Right lobe of liver (tissue), 4 donors: ENCODE measurements at regions not wholly inside any gene's neighbourhood (a gene's known extent, or its start where the extent isn't known, plus 50 kb on each side); places are given as distances from the start of the nearest gene placed in this dataset.

Experiments
- POLR2A ChIP-seq: fragments of 450-650 bp; IDR thresholded peaks from one replicate; pipeline ENCODE4 v1.6.1; 2017; ENCODE audit warnings: antibody characterized with exemption, mild to moderate bottlenecking
- TF ChIP-seq, protein P1 (sequence below), 4 donors: fragments of 200-600 bp in 3 of 4; fragments of 450-650 bp in 1 of 4; IDR thresholded peaks; one replicate each; pipeline versions ENCODE4 v1.5.1 to v1.8.0; 2016 to 2022; ENCODE audit warnings: antibody characterized with exemption in 4 of 4, mild to moderate bottlenecking in 2 of 4
- donor health status: DM: no; HTN: no; CAD: no.
- donor health status: DM: no; HTN: no; CAD: no.
- donor health status: DM: no; HTN: yes; CAD: no.

DNA sequence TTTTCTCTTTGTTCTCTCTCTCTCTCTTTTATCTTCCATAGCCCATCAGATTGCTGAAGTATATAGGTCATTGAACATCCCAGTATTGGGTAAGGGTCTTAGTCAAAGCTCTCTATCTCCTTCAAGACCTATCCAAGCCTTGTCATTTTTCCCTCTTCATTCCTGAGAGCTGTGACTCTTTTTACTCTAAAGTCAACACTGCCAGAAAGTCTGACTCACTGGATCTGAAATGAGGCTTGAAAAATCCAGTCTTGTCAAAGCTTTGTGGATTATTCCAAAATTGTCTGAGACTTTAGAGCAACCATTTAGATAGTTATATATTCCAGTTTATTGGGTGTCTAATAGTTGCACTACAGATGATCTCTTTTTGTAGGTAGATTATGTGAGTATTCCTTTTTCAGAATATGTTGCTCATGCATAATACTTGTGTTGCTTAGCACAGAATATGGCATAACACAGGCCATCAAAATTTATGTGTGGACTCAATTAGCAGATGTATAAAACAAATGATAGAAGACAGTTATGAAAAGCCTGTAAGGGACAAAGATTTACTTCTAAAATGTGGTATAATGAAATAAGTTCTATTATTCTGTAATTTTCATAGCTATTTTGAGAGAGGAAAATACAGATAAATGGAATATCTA is 389.3 kb upstream of the PCDH9 start:
- TF ChIP-seq, protein P1, sequence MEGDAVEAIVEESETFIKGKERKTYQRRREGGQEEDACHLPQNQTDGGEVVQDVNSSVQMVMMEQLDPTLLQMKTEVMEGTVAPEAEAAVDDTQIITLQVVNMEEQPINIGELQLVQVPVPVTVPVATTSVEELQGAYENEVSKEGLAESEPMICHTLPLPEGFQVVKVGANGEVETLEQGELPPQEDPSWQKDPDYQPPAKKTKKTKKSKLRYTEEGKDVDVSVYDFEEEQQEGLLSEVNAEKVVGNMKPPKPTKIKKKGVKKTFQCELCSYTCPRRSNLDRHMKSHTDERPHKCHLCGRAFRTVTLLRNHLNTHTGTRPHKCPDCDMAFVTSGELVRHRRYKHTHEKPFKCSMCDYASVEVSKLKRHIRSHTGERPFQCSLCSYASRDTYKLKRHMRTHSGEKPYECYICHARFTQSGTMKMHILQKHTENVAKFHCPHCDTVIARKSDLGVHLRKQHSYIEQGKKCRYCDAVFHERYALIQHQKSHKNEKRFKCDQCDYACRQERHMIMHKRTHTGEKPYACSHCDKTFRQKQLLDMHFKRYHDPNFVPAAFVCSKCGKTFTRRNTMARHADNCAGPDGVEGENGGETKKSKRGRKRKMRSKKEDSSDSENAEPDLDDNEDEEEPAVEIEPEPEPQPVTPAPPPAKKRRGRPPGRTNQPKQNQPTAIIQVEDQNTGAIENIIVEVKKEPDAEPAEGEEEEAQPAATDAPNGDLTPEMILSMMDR (IDR thresholded peaks at IDR 0.05), result no peak
- no peak for TF ChIP-seq POLR2A
